WERI-Rb-1 (cell line): ENCODE measurements at regions not wholly inside any gene's neighbourhood (a gene's known extent, or its start where the extent isn't known, plus 50 kb on each side); places are given as distances from the start of the nearest gene placed in this dataset.

Source experiments
- DNase-seq: peaks from one replicate; pipeline ENCODE4 v3.0.0-alpha.2; 2020
- H3K27ac ChIP-seq: fragments of 250-450 bp; sonication (Bioruptor Pico); 2 replicates; pipeline ENCODE4 v1.5.1; 2020; ENCODE audit warnings: mild to moderate bottlenecking, moderate library complexity
- H3K27me3 ChIP-seq: fragments of 250-450 bp; sonication (Bioruptor Pico); 2 replicates; pipeline ENCODE4 v1.5.1; 2021; ENCODE audit warnings: mild to moderate bottlenecking, low read depth, moderate library complexity; ENCODE audit not compliant: insufficient read depth, severe bottlenecking
- H3K36me3 ChIP-seq: fragments of 250-450 bp; sonication (Bioruptor Pico); 2 replicates; pipeline ENCODE4 v1.5.1; 2020; ENCODE audit warnings: mild to moderate bottlenecking, moderate library complexity
- H3K4me3 ChIP-seq: 2 replicates; pipeline ENCODE4 v1.5.1; 2011; ENCODE audit warnings: low read depth, mild to moderate bottlenecking, control low read depth, low read length
- H3K9me3 ChIP-seq: fragments of 250-450 bp; sonication (Bioruptor Pico); 2 replicates; pipeline ENCODE4 v1.5.1; 2021; ENCODE audit warnings: mild to moderate bottlenecking, moderate library complexity; ENCODE audit not compliant: severe bottlenecking
- TF ChIP-seq, protein P1 (sequence below): IDR thresholded peaks from 2 replicates; pipeline ENCODE4 v1.5.1; 2011; ENCODE audit warnings: low read depth, mild to moderate bottlenecking, control low read depth, inconsistent platforms, low read length

DNA sequence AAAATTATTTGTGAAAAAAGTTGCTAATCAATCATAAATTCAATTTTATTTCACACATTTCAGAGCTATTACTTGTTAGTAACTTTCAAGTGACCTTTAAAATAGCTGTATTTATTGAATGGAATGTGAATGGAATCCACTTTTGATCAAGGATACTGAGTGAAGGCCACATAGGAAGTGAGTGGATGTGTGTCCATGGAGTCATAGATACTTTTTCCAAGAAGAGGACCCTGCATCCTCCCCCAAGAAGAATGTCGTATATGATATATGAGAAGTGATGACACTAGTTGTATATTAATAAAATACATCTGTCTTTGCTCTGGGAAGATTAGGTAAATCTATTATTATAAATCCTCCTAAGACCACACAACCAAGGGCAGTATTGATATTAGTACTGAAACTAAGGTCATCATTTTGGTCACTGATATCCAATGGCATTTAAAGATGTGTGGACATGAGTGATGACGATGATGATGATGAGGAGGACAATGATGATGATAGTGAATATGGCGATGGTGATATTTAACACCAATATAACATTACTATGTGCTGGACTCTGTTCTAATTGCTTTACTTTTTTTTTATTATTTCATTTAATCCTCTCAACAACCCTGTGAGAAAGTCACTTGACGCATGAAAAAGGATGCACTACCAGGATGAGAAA, 493.0 kb upstream of the NR2F2 start:
- TF ChIP-seq, protein P1, sequence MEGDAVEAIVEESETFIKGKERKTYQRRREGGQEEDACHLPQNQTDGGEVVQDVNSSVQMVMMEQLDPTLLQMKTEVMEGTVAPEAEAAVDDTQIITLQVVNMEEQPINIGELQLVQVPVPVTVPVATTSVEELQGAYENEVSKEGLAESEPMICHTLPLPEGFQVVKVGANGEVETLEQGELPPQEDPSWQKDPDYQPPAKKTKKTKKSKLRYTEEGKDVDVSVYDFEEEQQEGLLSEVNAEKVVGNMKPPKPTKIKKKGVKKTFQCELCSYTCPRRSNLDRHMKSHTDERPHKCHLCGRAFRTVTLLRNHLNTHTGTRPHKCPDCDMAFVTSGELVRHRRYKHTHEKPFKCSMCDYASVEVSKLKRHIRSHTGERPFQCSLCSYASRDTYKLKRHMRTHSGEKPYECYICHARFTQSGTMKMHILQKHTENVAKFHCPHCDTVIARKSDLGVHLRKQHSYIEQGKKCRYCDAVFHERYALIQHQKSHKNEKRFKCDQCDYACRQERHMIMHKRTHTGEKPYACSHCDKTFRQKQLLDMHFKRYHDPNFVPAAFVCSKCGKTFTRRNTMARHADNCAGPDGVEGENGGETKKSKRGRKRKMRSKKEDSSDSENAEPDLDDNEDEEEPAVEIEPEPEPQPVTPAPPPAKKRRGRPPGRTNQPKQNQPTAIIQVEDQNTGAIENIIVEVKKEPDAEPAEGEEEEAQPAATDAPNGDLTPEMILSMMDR = no peak
- H3K36me3 ChIP-seq = no peaks in the 10 kb centered on the region
- H3K4me3 ChIP-seq = no peak overlapping the region
- H3K27me3 ChIP-seq = peaks cover 3% of the 10 kb centered on the region
- DNase-seq = no peak
- H3K9me3 ChIP-seq = no peaks in the 10 kb centered on the region
- no peak overlapping the region for H3K27ac ChIP-seq

DNA sequence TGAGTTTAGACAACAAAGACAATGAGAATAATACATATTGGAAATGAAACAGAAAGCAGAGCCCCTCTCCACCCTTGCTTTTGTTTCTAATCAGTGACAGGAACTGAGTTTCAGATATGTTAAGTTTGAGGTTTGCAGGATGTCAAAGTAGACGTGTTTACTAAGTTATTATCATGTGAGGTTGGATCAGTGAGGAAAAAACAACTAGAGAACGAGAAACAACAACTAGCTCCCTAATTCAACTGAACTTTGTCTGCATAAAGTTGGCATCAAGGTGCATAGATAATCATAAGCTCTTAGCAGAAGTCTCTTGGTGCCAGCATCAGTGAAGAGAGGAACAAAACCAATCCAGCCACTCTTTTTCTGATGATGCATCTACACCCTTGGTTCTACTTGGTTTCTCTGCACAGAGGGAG, 491.1 kb upstream of the NR2F2 start:
- peaks cover 3% of the 10 kb centered on the region for H3K27me3 ChIP-seq
- no peaks in the 10 kb centered on the region for H3K9me3 ChIP-seq
- no peak for DNase-seq
- TF ChIP-seq, protein P1 = no peak
- no peaks in the 10 kb centered on the region for H3K36me3 ChIP-seq
- H3K27ac ChIP-seq = no peak overlapping the region
- H3K4me3 ChIP-seq = no peak overlapping the region

DNA sequence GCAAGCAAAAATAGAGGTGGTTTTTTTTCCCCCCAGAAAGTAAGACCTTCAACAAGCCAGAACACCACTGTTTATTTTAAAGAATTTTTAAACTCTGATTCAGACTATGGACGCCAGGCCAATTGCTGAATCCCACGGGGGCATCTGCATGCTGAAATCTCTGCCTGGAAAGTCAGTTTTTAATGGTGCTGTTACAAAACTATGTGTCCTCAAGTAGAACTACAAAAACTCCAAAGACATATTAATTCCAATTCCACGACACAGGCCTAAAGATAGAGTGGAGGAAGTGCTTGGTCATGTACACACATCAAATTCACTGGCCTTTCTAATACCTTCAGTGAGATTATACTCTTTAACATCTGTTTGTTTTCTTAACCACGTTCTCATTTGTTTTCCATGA, 490.5 kb upstream of the NR2F2 start:
- Histone ChIP-seq H3K9me3 (no peaks in the 10 kb centered on the region), H3K36me3 (no peaks in the 10 kb centered on the region), H3K27me3 (peaks cover 3% of the 10 kb centered on the region), H3K27ac (no peak overlapping the region), H3K4me3 (no peak overlapping the region)
- TF ChIP-seq, protein P1 = no peak
- no peak for DNase-seq

DNA sequence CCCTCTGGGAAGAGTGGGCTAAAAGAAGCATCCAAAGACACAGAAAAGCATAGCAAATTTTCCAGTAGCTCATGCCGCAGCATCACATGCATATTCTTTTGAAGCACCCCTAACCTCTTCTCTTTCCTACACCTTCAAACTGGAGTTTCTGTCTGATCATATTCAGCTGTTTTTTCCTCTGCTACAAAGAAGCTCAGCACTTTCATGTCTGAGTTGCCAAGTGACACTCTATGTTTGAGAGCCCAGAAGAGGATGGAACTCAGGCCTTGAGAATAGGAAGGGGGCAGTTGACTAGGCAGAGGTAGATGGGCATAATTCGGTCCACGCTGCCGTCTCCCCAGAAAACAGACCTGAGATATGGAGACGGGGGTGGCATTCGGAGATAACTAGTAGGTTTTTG, 489.6 kb upstream of the NR2F2 start:
- H3K36me3 ChIP-seq = no peaks in the 10 kb centered on the region
- H3K27ac ChIP-seq = no peak overlapping the region
- H3K9me3 ChIP-seq = no peaks in the 10 kb centered on the region
- no peak overlapping the region for H3K4me3 ChIP-seq
- H3K27me3 ChIP-seq = no peaks in the 10 kb centered on the region
- no peak for DNase-seq
- TF ChIP-seq, protein P1 = no peak

DNA sequence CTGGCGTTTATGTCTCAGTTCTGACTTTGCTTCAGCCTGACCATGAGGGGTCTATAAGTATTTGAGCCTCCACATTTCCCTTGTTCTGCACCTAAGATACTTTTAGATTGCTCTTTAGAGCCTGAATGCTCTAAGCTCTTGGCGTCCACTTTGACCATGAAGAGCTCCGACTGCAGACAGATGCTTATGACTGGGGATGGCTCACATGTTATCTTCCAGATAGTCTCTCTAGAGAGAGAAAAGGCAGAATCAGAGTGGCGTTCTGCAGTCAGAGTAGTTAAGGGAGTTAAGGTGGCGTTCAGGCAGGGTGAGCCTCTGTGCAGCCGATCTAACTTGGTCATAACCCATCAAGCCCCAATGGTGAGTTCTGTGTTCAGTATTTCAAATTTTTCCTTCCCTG, 487.9 kb upstream of the NR2F2 start:
- no peak for DNase-seq
- no peaks in the 10 kb centered on the region for H3K36me3 ChIP-seq
- no peak overlapping the region for H3K27ac ChIP-seq
- no peak overlapping the region for H3K4me3 ChIP-seq
- no peaks in the 10 kb centered on the region for H3K9me3 ChIP-seq
- H3K27me3 ChIP-seq = no peaks in the 10 kb centered on the region
- TF ChIP-seq, protein P1 = no peak

DNA sequence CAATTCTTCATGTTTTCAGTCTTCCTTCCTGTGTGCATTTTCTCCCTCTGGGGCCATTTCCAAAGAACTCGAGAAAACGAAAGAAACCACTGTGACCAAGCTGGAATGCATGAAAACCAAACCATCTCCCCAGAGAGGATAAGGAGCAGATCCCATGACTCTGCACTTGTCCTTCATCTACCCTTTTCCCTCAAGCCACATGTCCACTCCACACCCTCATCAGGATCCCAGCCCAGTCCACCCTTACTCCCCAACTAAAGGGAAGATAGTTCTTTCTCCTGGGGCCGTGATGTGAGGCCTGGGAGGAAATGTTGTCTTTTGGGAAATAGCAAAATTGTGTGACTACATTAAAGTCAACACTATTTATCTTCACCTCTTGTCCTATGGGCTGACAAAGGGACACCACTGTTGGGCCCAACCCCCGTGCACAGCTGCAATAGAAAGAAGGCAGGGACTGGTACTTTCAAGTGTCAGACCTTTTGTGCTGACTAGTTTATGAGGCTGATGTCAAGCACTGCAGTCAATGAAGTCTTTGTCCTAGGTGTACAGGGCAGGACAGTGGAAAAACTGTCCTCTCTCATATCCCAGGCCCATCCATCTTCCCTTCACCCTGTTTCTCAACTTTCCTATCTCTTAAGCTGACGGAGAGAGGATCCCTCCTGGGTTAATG, 487.1 kb upstream of the NR2F2 start:
- TF ChIP-seq, protein P1 = no peak
- no peak overlapping the region for H3K4me3 ChIP-seq
- no peaks in the 10 kb centered on the region for H3K9me3 ChIP-seq
- no peaks in the 10 kb centered on the region for H3K27me3 ChIP-seq
- no peak overlapping the region for H3K27ac ChIP-seq
- H3K36me3 ChIP-seq = no peaks in the 10 kb centered on the region
- DNase-seq = no peak
